Hematopoietic multipotent progenitor cell treated with erythropoietin and hydrocortisone succinate and interleukin-3 and kit ligand, for 8 days (in vitro differentiated cells): ENCODE measurements at regions not wholly inside any gene's neighbourhood (a gene's known extent, or its start where the extent isn't known, plus 50 kb on each side); places are given as distances from the start of the nearest gene placed in this dataset.
"Not testable (repeated sequence)": the region's sequence is repeated elsewhere in the genome, so short reads cannot be mapped to it uniquely, and the experiment has no call there.

Experiments used
- DNase-seq: peaks from one replicate; pipeline ENCODE4 v3.0.0-alpha.2; 2015

DNA sequence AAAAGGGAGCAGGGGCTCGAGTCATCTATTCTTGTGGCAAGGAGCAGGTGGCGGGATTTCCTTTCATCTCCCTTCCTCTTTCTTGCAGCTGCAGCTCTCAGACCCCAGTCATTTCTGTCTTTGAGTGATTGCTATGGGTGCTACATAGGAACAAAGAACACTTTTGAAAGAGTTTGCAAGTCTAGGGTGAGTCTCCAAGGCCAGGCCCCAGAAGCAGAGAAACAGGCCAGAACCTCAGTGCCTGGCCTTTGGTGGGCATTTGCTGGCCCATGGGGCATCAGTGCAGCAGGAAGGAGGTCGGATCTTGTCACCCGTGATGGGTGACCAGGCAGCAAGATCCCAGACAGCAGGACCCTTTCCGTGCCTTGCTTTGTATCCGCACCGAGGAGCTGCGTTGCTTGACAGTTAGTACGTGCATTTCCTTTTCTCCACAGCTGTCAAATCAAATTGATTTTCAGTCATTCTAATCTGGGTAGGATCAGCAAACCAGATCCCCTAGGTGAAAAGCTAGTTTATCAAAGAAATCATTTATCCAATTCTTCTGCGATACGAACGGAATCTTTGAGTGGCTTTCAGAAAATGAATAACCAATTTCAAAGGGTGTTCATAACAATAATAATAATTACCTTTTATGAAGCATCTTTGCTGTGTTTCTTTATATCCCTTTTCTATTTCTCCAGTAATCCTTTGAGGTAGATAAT, 244.6 kb upstream of the MAF start:
- no peak for DNase-seq

DNA sequence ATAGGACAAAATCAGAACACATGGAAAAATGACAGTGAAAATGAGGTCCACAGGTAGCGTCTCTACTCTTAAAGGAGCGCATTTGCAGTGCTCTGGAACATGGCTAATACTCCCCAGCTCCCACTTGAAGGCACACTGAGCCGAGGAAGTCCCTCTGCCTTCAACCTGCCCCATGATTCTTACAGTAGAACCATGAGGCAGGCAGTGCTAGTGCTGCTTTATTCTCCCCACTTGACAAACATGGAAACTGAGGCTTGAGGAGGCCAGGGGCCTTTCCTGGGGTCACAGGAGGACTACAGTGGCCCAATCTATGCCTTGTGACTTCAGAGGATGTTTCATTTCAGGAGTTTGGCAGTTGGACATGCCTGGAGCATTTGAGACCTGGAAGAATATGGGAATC, 244.1 kb upstream of the MAF start:
- DNase-seq, result no peak

DNA sequence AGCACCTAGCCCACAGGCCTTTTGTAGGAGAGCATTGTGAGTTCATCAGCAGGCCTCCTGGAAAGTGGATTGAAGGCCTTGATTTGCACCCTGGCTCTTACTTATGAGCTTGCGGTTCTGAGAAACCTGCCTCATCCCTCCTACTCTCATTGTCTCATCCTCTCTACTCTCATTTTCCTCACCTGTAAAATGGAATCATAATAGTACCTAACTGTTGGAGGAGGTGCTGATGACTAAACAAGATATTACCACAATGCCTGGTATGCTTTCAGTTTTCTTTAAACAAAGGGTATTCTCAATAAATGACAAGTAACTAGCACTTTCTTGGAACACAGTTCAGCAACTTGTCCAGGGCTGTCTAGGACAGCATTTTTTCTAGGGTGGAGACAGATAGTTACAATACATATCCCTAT, 243.1 kb upstream of the MAF start:
- DNase-seq, result no peak

DNA sequence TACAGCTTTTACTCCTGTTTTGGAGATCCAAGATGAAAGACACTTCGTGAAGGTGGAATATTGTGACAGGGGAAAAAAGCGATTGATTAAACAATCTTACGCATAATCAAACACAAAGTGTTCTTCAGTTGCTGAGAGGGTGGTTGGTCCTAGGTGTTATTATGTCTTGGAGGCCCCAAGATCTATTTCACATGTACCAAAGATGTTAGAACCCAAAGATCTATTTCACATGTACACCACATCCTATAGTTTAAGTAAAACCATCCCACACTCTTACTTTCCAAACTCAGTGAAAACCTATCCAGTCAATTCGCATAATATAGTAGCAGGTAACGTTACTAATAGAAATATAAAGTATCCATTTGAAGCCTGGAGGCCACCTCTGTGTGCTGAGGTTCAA, 242.6 kb upstream of the MAF start:
- no peak for DNase-seq

DNA sequence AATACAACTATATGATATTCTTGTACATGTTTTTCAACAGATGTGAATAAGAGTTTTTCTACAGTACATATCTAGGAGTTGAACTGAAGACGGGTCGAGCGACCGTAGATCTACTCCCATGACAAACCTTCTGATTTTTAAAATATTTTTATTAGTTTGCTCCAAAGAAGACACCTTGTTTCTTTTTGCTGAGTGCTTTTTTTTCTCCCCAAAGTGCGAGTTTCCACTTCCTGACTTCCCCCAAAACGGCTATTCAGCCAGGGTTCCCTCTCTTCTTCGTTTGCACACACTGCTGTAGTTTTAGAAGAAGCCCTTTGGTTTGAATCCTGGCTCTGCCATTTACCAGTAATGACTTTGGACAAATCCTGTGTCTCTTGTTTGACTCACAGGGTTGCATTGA, 241.7 kb upstream of the MAF start:
- no peak for DNase-seq

DNA sequence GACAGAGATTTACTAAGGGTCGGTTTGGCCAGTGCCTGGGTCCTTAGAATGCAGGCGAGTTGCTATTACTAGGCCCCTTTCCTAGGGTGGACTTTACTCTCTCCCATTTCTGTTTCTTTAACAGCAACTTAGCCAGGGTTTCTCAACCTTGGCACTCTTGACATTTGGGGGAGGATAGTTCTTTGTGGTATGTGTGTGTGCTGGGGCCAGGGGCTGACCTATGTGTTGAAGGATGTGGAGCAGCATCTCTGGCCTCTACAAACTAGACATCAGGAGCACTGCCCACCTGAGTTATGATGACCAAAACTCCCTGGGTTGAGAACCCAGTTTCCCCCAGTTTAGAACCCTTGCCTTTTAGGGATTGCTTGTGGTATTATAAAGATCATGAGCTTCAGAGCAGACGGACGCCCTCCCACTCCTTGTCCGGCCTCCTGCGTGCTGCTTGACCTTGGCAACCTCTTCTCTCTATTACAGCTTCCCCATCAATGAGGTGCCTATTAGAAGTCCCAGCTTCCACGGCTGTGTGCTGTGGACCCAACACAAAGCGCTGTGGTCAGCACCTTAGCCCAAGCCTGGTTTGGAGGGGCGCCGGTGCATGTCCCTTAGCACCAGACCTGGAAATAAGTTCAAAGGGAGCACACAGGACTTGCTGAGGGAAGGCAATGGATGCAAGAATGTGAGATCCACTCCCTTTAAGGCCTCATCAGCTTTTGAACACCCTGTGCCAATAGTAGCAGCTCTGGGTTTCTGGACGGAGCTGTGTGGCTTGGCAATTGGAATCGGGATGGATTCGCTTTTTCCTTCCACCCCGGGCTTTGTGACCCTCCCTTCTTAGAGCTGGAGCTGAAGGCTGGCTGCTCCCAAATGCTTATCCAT, 239.2 kb upstream of the MAF start:
- DNase-seq, result no peak

DNA sequence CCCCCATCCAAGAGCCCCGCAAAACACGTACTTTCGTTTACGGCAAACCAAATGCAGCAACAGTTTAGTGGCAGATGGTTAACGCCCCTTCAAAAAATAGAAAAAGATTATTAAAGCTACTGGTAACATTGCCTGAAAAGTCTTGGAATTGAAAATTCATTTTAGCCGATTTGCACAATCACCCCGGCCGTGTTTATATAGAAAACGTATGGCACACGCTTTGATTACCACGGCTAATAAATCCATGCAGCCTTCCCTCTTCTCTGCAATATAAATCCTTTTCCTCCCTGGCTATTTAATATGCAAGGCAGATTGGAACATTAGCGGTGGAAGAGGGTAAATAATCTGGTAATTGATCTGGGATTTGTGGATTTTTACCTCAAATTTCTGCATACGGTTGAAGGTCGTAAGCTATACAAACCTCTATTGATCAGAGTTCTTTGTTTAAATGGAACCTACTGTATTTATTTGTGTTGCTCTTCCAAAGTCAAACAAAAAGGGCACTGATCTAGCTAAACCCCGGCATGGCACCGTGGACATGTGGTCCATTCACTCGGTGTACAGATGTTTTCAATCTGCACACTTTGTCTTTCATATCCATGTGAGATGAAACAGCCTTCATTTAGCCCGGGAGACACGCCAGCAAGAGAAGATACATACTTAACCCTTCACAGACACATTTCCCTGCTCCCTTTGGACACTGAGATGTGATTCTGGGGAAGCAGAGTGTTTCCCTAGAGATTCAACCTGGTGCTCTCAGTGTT, 238.1 kb upstream of the MAF start:
- no peak for DNase-seq

DNA sequence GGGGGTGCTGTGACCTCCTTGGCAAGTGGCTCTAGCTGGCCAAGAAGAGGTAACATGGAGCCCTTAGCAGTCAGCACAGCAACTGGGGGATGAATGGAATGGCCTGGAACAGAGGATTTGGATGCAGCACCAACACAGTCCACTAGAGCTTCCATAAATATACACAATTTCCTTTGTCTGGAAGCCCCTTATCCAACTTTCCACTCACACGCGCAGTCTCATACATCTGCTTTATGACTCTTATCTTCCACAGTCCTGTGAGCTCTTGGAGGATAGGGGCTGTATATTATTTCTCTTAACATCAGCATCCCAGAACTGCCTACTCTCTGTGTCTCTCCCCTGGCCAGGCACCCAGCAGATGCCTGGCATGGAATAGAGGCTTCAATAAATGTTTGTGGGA, 235.6 kb upstream of the MAF start:
- DNase-seq, result no peak

DNA sequence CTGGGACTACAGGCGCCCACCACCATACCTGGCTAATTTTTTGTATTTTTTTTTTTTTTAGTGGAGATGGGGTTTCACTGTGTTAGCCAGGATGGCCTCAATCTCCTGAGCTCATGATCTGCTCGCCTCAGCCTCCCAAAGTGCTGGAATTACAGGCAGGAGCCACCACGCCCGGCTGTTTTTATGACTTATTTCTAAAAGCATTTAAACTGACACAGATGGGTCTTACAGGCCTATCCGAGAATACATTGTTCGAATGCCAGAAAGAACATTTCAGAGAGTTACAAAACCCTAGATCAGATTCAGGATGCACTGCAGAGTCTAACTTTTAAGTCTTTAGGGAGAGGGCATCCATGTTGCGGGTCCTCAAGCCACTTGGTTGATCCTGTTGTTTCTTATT, 234.7 kb upstream of the MAF start:
- no peak for DNase-seq

DNA sequence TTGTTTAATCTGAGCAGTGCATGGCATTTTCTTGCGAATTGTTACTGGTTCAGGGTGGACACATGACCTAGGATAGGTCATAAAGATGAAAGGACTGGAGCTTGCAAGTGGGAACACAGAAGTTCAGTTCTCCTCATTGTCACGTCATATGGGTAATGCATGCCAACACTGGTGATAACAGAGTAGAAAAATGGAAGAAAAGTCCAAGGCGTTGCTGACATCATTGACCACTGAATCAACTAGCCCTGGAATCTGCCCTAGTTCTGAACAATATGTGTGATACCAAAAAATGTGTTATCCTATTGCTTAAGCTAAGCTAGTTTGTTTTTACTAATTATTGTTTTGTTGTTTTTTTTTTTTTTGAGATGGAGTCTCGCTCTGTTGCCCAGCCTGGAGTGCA, 234.2 kb upstream of the MAF start:
- no peak for DNase-seq

DNA sequence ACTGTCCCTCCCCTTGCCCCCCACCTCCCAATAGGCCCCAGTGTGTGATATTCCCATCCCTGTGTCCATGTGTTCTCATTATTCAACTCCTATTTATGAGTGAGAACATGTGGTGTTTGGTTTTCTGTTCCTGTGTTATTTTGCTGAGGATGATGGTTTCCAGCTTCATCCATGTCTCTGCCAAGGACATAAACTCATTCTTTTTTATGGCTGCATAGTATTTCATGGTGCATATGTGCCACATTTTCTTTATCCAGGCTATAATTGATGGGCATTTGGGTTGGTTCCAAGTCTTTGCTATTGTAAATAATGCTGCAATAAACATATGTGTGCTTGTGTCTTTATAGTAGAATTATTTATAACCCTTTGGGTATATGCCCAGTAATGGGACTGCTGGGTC, 233.5 kb upstream of the MAF start:
- DNase-seq, result not testable (repeated sequence)

DNA sequence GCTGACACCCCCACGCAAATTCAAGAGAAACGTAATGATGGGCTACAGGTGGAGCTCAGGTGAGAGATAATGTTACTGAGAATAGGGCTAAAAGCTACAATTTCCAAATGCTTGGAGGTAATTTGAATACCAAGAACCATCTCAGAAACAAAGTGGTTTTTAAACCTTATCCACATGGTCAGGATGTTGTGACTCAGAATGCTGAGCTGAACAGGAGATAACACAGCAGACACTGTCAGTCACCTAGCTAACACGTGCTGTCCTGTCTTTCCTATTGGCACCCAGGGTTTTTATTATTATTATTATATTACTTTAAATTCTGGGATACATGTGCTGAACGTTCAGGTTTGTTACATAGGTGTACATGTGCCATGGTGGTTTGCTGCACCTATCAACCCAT, 233.0 kb upstream of the MAF start:
- no peak for DNase-seq

DNA sequence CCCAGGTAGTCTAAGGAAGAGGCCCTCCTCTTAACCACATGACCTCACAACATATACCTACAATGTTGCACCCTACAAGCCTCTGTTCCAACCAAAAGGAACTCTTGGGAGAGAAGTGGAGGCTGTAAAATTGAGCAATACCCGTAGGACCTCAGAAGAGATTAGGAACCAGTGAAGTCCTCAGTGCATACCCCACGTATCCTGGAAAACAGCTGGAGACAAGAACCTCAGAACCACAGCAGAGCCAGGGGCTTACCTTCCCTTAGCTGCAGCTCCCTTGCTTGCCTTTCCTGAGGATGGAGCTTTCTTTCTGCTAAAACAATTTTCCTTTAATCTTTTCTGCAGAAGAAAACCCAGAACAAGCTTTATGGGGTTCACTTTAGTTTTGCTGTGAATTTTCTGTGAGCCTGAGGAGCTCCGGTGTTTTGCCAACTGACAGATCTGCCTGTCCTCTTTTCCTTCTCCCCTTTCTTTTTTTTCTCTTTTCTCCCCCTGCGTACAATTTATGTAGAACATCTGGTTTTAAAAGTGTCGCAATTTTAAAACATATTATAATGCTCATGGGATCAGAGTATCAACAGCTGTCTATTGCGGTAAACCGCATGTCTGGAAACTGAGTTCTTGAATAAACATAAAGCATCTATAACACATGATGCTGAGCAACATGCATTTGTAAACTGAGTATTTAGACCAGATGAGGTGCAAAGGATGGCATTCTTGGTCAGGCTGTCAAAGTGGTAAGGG, 226.4 kb upstream of the MAF start:
- no peak for DNase-seq

DNA sequence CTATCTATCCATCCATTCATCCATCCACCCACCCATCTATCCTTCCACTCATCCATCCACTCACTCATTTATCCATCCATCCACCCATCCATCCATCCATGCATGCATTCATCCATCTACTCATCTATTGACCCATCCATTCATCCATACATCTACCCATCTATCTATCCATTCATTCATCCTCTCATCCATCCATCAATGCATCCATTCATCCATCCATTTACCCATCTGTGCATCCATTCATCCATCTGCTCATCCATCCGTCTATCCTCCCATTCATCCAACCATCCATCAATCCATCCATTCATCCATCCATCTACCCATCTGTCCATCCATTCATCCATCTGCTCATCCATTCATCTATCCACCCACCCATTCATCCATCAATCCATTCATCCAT, 224.5 kb upstream of the MAF start:
- DNase-seq, result no peak

DNA sequence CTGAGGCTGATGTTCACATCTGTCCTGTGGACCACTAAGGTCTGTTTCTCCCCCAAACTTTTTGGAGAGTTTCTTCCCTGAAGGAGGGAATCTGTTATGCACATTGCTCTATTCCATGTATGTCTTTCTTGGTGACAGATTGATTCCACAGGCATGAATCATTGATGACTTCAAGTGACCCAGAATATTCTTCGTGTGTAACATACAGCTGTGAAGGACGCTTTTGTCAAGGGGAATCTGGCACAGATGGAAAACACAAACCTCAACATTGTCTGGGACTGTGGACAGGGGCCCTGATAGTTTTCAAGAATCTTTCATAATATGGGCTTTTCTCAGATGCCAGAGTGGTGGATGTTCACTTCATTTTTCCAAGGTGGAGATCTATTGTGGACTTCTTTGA, 223.1 kb upstream of the MAF start:
- DNase-seq, result no peak

DNA sequence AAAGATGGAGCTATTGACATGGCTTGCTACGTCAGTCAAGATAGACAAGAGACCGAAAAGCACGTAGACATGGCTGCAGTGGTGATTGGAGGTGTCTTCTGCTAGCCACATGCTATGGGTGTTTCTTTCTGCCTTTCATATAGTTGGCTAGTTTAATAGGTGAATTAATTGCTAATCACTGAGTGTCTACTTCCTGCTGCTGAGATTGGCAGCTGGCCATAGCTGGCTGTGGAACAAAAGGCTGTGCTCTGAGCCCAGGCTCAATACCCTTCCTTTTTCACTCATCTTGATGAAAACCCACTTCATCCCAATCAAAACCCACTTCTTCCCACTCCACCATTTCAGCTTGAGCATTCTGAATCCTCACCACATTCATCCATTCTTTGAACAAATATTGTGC, 221.4 kb upstream of the MAF start:
- no peak for DNase-seq

DNA sequence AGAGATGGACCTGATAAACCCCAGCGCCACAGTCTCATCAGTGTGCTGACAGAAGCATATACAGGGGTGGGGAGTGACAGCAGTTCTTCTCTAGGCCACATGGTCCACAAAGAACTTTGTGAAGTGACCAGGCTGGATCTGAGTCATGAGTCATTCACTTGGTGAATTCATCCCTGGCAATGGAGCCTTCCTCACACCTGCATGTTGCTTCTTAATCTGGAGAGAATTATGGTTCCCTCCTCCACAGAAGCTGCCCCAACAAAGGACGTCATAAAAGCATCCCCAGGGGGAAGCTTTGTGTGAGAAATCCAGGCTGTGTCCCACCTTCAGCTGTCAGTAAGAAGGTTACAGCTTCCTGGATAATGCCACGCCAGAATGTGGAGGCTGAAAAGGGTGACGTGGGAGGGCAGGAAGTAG, 215.6 kb upstream of the MAF start:
- no peak for DNase-seq

DNA sequence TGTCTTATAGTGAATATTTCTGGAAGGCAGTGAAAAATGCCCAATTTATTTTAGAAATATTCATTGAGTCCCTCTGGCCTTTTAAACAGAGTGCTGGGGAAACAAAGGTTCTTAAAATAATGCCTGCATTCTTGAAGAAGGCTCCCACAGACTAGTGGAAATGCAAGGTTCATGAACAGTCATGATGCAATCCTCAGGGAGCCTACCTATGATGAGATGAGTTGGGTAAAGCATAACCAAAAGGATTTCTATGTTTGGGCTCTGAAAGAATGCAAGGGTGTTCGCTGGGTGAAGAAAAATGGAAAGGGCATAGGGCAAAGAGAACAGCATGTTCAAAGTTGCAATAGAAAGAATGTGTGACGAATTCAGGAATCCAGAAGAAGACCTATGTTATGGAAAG, 214.5 kb upstream of the MAF start:
- no peak for DNase-seq

DNA sequence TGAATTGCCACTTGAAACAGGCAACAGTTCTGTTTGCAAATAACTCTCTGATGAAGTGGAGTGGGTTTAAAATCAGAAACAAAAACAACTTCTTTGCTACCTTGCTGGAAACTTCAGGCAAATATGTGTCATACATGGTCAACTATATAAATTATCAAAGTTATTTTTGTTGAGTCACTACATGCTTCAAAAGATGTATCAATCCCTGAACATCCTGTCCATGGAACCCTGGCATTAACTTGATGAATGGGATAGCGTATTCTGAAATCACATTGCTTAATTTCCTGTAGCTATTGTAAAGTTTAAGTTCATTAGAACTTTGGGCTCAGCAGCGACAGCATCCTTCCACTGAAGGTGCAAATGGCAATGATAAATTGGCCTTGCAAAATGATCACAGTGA, 213.6 kb upstream of the MAF start:
- DNase-seq, result no peak

DNA sequence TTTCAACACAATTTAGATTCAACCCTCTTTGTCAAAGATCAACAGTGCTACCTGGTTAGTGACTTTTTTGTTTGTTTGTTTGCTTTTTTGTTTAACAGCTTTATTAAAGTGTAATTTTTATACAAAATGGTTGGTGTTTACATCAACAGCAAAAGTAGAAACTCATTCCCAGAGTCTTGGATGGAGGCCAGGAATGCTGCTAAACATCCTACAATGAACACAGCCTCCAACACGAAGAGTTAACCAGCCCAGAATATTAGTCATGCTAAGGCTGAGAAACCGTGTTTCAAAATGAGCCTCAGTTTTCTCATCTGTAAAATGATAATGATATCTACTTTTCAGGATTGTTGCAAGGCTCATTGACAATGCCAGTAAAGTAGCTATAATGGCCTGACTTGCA, 211.0 kb upstream of the MAF start:
- DNase-seq, result no peak

DNA sequence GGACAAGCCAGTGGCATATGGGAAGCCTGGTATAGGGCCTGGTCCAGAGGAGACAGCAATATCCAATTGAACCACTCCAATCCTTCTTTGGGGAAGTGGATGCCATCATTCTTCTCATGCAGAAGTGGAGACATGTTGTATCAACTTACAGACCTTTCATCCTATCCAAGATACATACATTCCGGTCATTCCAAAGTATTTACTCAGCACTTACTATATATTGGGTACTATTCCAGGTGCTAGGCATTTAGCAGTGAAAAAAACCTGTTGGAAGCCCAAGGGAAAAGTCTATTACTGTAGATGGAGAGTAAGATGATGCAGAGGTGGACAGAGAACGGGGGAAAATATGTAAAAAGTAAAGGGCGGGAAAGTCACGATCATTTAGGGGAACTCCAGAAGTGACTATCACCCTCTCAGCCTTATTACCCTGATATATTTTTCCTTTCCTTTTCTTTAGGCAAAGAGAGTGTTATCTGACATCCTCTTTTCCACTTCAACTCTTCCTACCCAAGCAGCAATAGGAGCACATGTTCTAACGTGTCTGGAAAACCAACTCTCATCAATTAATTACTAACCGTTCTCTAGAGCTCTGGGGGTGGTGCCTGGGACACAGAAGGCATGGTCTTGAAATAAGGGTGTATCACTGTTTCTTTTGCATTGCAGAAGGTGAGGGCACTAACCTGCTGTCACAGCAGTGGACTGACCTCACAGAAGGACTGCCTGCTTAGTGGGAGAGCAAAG, 210.1 kb upstream of the MAF start:
- no peak for DNase-seq

DNA sequence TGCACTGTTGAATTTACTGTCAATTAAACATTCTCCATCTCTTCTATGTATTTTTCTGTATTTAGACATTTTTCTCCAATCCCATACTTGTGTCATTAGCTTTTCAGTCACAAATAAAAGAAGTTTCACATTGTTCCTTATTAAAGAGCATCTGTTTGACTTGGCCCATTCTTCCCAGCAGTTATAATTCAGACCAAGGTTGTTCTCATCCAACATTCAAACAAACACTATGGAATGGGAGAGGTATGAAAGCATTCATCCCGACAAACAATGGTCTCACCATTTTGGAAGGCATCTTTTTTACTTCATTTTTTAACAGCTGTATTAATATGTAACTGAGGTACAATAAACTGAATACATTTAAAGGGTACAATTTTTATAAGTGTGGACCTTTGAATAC, 208.8 kb upstream of the MAF start:
- no peak for DNase-seq
